ENCODE measurements at regions not wholly inside any gene's neighbourhood (a gene's known extent, or its start where the extent isn't known, plus 50 kb on each side); places are given as distances from the start of the nearest gene placed in this dataset.

DNA sequence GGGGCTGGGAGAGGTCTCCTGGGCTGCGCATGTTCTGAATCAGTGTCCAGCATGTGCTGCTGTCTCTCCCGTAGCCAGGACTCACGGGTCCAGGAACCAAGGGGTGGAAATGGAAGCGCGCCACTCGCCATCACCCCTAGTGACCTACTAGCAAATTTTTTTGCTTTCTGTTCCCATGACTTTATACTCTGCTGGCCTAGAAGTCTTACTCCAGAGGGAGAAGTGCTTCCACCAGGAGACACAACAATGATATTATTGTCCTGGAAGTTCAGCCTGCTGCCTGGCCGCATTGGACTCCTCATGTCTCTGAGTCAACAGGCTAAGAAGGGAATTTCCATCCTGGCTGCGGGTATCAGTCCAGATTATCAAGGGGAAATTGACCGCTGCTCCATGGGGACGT, 729.7 kb downstream of the BRD1 start:
- TF ChIP-seq POLR2AphosphoS5 (IDR thresholded peaks at IDR 0.05; ENCODE audit: low read depth) (no peak), GABPA (IDR thresholded peaks at IDR 0.05; ENCODE audit: low read depth) (no peak), SPI1 (IDR thresholded peaks at IDR 0.05; ENCODE audit: borderline replicate concordance, low read depth) (no peak)
- TF ChIP-seq, protein P1, sequence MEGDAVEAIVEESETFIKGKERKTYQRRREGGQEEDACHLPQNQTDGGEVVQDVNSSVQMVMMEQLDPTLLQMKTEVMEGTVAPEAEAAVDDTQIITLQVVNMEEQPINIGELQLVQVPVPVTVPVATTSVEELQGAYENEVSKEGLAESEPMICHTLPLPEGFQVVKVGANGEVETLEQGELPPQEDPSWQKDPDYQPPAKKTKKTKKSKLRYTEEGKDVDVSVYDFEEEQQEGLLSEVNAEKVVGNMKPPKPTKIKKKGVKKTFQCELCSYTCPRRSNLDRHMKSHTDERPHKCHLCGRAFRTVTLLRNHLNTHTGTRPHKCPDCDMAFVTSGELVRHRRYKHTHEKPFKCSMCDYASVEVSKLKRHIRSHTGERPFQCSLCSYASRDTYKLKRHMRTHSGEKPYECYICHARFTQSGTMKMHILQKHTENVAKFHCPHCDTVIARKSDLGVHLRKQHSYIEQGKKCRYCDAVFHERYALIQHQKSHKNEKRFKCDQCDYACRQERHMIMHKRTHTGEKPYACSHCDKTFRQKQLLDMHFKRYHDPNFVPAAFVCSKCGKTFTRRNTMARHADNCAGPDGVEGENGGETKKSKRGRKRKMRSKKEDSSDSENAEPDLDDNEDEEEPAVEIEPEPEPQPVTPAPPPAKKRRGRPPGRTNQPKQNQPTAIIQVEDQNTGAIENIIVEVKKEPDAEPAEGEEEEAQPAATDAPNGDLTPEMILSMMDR (IDR thresholded peaks at IDR 0.05; ENCODE audit: insufficient read depth, low read length), result no peak
- TF ChIP-seq, protein P2, sequence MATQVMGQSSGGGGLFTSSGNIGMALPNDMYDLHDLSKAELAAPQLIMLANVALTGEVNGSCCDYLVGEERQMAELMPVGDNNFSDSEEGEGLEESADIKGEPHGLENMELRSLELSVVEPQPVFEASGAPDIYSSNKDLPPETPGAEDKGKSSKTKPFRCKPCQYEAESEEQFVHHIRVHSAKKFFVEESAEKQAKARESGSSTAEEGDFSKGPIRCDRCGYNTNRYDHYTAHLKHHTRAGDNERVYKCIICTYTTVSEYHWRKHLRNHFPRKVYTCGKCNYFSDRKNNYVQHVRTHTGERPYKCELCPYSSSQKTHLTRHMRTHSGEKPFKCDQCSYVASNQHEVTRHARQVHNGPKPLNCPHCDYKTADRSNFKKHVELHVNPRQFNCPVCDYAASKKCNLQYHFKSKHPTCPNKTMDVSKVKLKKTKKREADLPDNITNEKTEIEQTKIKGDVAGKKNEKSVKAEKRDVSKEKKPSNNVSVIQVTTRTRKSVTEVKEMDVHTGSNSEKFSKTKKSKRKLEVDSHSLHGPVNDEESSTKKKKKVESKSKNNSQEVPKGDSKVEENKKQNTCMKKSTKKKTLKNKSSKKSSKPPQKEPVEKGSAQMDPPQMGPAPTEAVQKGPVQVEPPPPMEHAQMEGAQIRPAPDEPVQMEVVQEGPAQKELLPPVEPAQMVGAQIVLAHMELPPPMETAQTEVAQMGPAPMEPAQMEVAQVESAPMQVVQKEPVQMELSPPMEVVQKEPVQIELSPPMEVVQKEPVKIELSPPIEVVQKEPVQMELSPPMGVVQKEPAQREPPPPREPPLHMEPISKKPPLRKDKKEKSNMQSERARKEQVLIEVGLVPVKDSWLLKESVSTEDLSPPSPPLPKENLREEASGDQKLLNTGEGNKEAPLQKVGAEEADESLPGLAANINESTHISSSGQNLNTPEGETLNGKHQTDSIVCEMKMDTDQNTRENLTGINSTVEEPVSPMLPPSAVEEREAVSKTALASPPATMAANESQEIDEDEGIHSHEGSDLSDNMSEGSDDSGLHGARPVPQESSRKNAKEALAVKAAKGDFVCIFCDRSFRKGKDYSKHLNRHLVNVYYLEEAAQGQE (IDR thresholded peaks at IDR 0.05; ENCODE audit: insufficient replicate concordance, low read depth), result no peak

All from HL-60 (cell line).